ENCODE measurements at regions not wholly inside any gene's neighbourhood (a gene's known extent, or its start where the extent isn't known, plus 50 kb on each side); places are given as distances from the start of the nearest gene placed in this dataset.

- CTCF ChIA-PET, result no interaction called here
- H3K4me3 ChIP-seq (ENCODE audit: low read depth, low read length), result no peak overlapping the region
- POLR2A ChIA-PET, result no interaction called here
- TF ChIP-seq, protein P1, sequence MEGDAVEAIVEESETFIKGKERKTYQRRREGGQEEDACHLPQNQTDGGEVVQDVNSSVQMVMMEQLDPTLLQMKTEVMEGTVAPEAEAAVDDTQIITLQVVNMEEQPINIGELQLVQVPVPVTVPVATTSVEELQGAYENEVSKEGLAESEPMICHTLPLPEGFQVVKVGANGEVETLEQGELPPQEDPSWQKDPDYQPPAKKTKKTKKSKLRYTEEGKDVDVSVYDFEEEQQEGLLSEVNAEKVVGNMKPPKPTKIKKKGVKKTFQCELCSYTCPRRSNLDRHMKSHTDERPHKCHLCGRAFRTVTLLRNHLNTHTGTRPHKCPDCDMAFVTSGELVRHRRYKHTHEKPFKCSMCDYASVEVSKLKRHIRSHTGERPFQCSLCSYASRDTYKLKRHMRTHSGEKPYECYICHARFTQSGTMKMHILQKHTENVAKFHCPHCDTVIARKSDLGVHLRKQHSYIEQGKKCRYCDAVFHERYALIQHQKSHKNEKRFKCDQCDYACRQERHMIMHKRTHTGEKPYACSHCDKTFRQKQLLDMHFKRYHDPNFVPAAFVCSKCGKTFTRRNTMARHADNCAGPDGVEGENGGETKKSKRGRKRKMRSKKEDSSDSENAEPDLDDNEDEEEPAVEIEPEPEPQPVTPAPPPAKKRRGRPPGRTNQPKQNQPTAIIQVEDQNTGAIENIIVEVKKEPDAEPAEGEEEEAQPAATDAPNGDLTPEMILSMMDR (IDR thresholded peaks at IDR 0.05; ENCODE audit: insufficient read depth, low read length, missing control alignments), result no peak
- no peak for DNase-seq (ENCODE audit: low read depth, low spot score)
Measured at GRCh38 chr12:97899956-97900355, 437.4 kb downstream of the RMST start.

DNA sequence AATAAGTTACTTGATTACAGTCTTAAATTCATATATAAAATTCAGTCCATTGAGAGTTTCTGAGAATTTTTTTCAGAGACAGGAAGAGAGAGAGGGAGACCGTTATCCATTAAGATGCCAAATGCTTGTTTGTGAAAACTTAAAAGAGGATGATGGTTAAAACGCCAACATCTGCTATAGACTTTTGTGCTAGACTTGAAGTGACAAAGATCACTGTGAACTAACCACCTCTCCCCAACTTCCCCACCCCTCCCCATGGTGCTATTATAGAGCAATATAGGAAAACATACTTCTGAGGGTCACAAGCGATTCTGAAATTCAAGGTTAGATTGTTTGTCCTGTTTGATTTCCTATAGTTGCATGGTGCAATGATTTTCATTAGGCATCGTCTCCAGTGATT, 440.8 kb downstream of the RMST start:
- CTCF ChIA-PET, result no interaction called here
- POLR2A ChIA-PET, result no interaction called here
- no peak overlapping the region for H3K4me3 ChIP-seq (ENCODE audit: low read depth, low read length)
- TF ChIP-seq, protein P1 (IDR thresholded peaks at IDR 0.05; ENCODE audit: insufficient read depth, low read length, missing control alignments), result no peak
- no peak for DNase-seq (ENCODE audit: low read depth, low spot score)

GRCh38 chr12:97907504-97907903, 444.9 kb downstream of the RMST start:
- TF ChIP-seq, protein P1 (IDR thresholded peaks at IDR 0.05; ENCODE audit: insufficient read depth, low read length, missing control alignments), result no peak
- no peak overlapping the region for H3K4me3 ChIP-seq (ENCODE audit: low read depth, low read length)
- POLR2A ChIA-PET, result no interaction called here
- DNase-seq (ENCODE audit: low read depth, low spot score), result no peak
- CTCF ChIA-PET, result no interaction called here

DNA sequence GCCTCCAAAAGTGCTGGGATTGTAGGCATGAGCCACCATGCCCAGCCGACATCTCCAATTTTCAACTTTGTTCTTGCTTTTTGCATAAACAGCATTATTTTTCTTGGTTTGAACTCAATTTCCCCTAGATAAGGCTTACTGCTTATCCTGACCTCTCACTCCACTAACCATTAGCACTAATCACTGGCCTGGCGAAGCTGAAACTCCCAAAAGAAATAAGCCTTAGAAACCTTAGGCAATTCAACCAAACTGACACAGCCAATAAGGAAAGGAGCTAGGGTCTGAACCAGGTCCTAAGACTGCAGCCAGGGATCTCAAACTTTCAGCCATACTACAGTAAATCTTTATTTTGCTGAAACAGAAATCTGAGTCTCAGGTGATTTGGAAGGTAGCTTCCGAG, 448.0 kb downstream of the RMST start:
- POLR2A ChIA-PET, result no interaction called here
- TF ChIP-seq, protein P1 (IDR thresholded peaks at IDR 0.05; ENCODE audit: insufficient read depth, low read length, missing control alignments), result no peak
- no peak for DNase-seq (ENCODE audit: low read depth, low spot score)
- no peak overlapping the region for H3K4me3 ChIP-seq (ENCODE audit: low read depth, low read length)
- CTCF ChIA-PET, result no interaction called here

- TF ChIP-seq, protein P1 (IDR thresholded peaks at IDR 0.05; ENCODE audit: insufficient read depth, low read length, missing control alignments), result no peak
- no peak overlapping the region for H3K4me3 ChIP-seq (ENCODE audit: low read depth, low read length)
- CTCF ChIA-PET, result no interaction called here
- DNase-seq (ENCODE audit: low read depth, low spot score), result no peak
- POLR2A ChIA-PET, result no interaction called here
Measured at GRCh38 chr12:97912943-97913342, 450.3 kb downstream of the RMST start.

GRCh38 chr12:97921979-97922722, 459.5 kb downstream of the RMST start:
- DNase-seq (ENCODE audit: low read depth, low spot score), result no peak
- CTCF ChIA-PET, result no interaction called here
- POLR2A ChIA-PET, result no interaction called here
- no peak overlapping the region for H3K4me3 ChIP-seq (ENCODE audit: low read depth, low read length)
- TF ChIP-seq, protein P1 (IDR thresholded peaks at IDR 0.05; ENCODE audit: insufficient read depth, low read length, missing control alignments), result no peak

All from AG04449 (cell line).